A549 (cell line): ENCODE measurements at regions not wholly inside any gene's neighbourhood (a gene's known extent, or its start where the extent isn't known, plus 50 kb on each side); places are given as distances from the start of the nearest gene placed in this dataset.

Source experiments
- ATAC-seq, 2 experiments: fragments of 200-7000 bp in 1 of 2; fragments of >200 bp in 1 of 2; cut with Nextera tagmentation in 1 of 2; cut with Tn5 transposase in 1 of 2; 3 replicates each; pipeline versions ENCODE4 v1.8.0 to v1.9.1; 2018 to 2020; ENCODE audit warnings: mild to moderate bottlenecking in 1 of 2, moderate library complexity in 1 of 2
- CTCF ChIA-PET: fragments of 300-600 bp; sonication (Branson Sonifier 250); formaldehyde crosslinking; extraction: SDS; loops from one replicate; lab custom pipeline; 2021; ENCODE audit warnings: antibody characterized with exemption, inconsistent platforms; lab: Yijun Ruan, JAX
- POLR2A ChIA-PET: fragments of 350-600 bp; formaldehyde crosslinking; extraction: SDS; loops from one replicate; lab custom pipeline; 2021; ENCODE audit warnings: antibody characterized with exemption, inconsistent platforms; lab: Yijun Ruan, JAX
- DNase-seq, 2 experiments: peaks; one replicate each; pipeline versions ENCODE4 v3.0.0 to v3.0.0-alpha.2; 2011 to 2016; ENCODE audit warnings: low read depth in 1 of 2, low spot score in 1 of 2
- FAIRE-seq: peaks from 2 replicates; lab custom pipeline; 2011; peaks lifted over from hg19 to GRCh38; lab: Jason Lieb, UNC
- H3K27ac ChIP-seq, 2 experiments: fragments of >200 bp; sonication (Bioruptor Twin); formaldehyde crosslinking; 3 replicates each; pipeline ENCODE4 v1.5.1; 2016 to 2017
- H3K4me1 ChIP-seq: fragments of >200 bp; sonication (Bioruptor Twin); formaldehyde crosslinking; 3 replicates; pipeline ENCODE4 v1.6.1; 2016
- H3K4me2 ChIP-seq: fragments of >200 bp; sonication (Bioruptor Twin); formaldehyde crosslinking; 3 replicates; pipeline ENCODE4 v1.6.1; 2016
- H3K4me3 ChIP-seq: fragments of >200 bp; sonication (Bioruptor Twin); formaldehyde crosslinking; 3 replicates; pipeline ENCODE4 v1.5.1; 2016
- H3K9me3 ChIP-seq: fragments of >200 bp; sonication (Bioruptor Twin); formaldehyde crosslinking; 3 replicates; pipeline ENCODE4 v1.6.1; 2016
- HOXB5 ChIP-seq: fragments of 250-450 bp; sonication (Bioruptor Pico); IDR thresholded peaks from 2 replicates; pipeline ENCODE4 v1.5.0; 2020; ENCODE audit warnings: mild to moderate bottlenecking, moderate library complexity
- MAZ ChIP-seq: fragments of 150-350 bp; IDR thresholded peaks from 2 replicates; pipeline ENCODE4 v1.6.1; 2014; ENCODE audit warnings: antibody characterized with exemption, low read depth, low read length, borderline replicate concordance
- SMC3 ChIP-seq: fragments of >200 bp; sonication (Bioruptor Twin); formaldehyde crosslinking; IDR thresholded peaks from 3 replicates; pipeline ENCODE4 v1.6.1; 2018; ENCODE audit warnings: inconsistent platforms
- SREBF2 ChIP-seq: fragments of 450-650 bp; IDR thresholded peaks from 2 replicates; pipeline ENCODE4 v1.6.1; 2014; ENCODE audit warnings: mild to moderate bottlenecking, moderate library complexity
- TFCP2L1 ChIP-seq: fragments of 250-450 bp; sonication (Bioruptor Pico); IDR thresholded peaks from 2 replicates; pipeline ENCODE4 v1.5.0; 2021; ENCODE audit warnings: mild to moderate bottlenecking
- WGBS: methylation state at CpG from one replicate; pipeline ENCODE4 v1.1.6; 2017; ENCODE audit errors: missing lambda C conversion rate; 5-methylcytosine and 5-hydroxymethylcytosine counted together
- TF ChIP-seq, protein P1 (sequence below): fragments of 200-600 bp; sonication (generic); IDR thresholded peaks from 2 replicates; pipeline ENCODE4 v1.6.1; 2016; ENCODE audit warnings: antibody characterized with exemption, mild to moderate bottlenecking, moderate library complexity

- TF ChIP-seq, protein P1, sequence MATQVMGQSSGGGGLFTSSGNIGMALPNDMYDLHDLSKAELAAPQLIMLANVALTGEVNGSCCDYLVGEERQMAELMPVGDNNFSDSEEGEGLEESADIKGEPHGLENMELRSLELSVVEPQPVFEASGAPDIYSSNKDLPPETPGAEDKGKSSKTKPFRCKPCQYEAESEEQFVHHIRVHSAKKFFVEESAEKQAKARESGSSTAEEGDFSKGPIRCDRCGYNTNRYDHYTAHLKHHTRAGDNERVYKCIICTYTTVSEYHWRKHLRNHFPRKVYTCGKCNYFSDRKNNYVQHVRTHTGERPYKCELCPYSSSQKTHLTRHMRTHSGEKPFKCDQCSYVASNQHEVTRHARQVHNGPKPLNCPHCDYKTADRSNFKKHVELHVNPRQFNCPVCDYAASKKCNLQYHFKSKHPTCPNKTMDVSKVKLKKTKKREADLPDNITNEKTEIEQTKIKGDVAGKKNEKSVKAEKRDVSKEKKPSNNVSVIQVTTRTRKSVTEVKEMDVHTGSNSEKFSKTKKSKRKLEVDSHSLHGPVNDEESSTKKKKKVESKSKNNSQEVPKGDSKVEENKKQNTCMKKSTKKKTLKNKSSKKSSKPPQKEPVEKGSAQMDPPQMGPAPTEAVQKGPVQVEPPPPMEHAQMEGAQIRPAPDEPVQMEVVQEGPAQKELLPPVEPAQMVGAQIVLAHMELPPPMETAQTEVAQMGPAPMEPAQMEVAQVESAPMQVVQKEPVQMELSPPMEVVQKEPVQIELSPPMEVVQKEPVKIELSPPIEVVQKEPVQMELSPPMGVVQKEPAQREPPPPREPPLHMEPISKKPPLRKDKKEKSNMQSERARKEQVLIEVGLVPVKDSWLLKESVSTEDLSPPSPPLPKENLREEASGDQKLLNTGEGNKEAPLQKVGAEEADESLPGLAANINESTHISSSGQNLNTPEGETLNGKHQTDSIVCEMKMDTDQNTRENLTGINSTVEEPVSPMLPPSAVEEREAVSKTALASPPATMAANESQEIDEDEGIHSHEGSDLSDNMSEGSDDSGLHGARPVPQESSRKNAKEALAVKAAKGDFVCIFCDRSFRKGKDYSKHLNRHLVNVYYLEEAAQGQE, result no peak
- TF ChIP-seq, all 56 proteins: peak for 0
These were observed 398.0 kb downstream of the ENC1 start (continued) for GRCh38 chr5:74242516-74242915.

- FAIRE-seq, result no peak
- H3K4me2 ChIP-seq, result no peak overlapping the region; the same call in 2 of the 3 replicates
- no peak for TF ChIP-seq SMC3
- TF ChIP-seq SREBF2, result no peak
These were observed 398.8 kb downstream of the ENC1 start for GRCh38 chr5:74241751-74242140.

DNA sequence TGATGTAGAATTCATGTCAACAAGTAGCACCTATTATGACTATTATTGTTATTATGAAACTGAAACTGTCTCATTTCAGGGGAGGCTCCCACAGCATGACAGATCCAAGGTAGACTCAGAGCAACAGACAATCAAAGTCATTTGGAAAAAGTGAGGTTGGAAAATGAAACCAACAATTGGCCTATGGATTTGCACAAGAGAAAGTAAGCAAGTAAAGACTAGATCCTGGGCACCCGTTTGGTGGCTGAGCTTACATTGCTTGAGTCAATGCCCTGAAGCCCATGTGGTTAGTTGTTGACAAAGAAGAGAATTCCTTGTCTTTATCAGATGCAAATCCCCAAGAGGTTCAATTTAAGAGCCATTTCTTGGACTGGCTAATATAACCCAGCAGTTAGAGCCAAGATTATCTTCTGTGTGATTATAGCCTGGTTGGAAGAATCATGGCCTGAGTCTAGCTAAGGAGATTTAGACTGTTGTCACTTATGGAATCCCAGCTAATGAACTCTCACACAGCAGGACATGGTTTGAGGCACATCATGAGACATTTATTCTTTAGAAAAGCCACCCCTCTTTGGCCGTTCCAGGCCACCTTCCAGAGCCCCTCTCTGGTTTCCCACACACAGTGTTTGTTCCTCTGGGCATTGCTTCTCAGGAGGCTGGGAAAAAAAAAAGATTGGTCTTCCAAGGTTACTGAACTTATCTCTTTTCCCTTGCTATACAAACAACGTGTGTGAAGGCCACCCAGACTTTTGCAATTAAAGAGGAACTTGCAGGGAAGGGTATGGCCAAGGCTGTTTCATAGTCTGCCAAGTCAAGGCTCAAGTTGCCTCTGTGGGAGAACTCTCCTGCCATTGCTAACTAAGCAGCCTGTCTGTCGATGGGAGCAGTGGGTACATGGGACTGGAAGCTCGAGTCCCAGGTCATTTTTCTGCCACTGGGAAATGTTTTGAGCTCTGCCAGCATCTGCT, 399.5 kb downstream of the ENC1 start:
- Histone ChIP-seq H3K9me3 (no peaks in the 10 kb centered on the region), H3K27ac (no peak overlapping the region), H3K4me1 (0 out of 3 replicates have a peak, but pooled peaks cover 3% of the 10 kb centered on the region), H3K4me3 (no peak overlapping the region), H3K4me2 (no peak overlapping the region; the same call in 2 of the 3 replicates)
- FAIRE-seq (no peak), ATAC-seq (no peak), DNase-seq (no peak)
- ChIA-PET POLR2A (no interaction called here), CTCF (interaction anchor here (0.5 kb wide), 1 partner anchor 20 kb away, joined by 3 read pairs; no protein-coding TSS in a partner anchor)
- TF ChIP-seq TFCP2L1 (CRISPR knock-in tag), result no peak
- no peak for TF ChIP-seq MAZ
- 29% methylated on average over 5 of the region's 5 CpGs for WGBS

More at GRCh38 chr5:74241751-74242140, 398.8 kb downstream of the ENC1 start:
- Histone ChIP-seq H3K9me3 (no peaks in the 10 kb centered on the region), H3K4me1 (0 out of 3 replicates have a peak, but pooled peaks cover 3% of the 10 kb centered on the region), H3K27ac (no peak overlapping the region), H3K4me3 (no peak overlapping the region)
- ChIA-PET CTCF (interaction anchor here (0.5 kb wide), 1 partner anchor 20 kb away, joined by 3 read pairs; no protein-coding TSS in a partner anchor), POLR2A (no interaction called here)
- DNase-seq (no peak), ATAC-seq (no peak)
- WGBS, result 47% methylated on average over 2 of the region's 2 CpGs

- DNase-seq (no peak), FAIRE-seq (no peak), ATAC-seq (no peak)
- Histone ChIP-seq H3K9me3 (no peaks in the 10 kb centered on the region), H3K27ac (no peak overlapping the region), H3K4me1 (0 out of 3 replicates have a peak, but pooled peaks cover 3% of the 10 kb centered on the region), H3K4me3 (no peak overlapping the region), H3K4me2 (no peak overlapping the region)
- ChIA-PET CTCF (interaction anchor here (1.0 kb wide), 1 partner anchor 15 kb away, joined by 3 read pairs; no protein-coding TSS in a partner anchor), POLR2A (no interaction called here)
- WGBS, result 82% methylated on average over 2 of the region's 2 CpGs
- TF ChIP-seq TFCP2L1 (CRISPR knock-in tag) (no peak), HOXB5 (CRISPR knock-in tag) (no peak)
These were observed 401.3 kb downstream of the ENC1 start for GRCh38 chr5:74239261-74239660.

DNA sequence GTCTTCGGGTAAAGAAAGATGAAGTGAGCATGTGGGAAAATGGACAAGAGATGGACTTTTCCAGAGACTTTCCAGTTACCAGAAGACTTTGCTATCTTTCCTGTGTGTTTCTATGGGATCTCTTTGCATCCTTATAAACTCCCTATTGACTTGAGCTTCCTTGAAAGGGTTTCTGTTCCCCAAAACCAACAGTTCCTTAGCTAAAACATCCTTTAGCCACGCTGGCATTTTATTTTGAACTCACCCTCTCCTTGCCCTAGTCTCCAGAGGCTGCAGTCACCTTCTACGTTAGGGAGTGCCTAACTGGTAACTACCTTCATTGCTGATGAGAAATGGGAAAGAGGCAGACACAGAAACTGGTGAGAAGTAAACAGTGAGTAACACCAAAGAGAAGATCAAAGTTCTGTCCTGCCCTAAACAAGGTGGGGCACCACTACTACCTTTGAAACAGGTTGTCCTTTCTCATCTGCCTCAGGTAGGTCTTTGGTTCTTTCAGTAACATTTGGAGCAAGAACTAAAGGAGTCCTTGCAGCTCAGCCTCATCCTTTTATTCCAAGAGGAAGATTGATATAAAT, 402.9 kb downstream of the ENC1 start:
- no peak for TF ChIP-seq MAZ
- no peak for FAIRE-seq
- no peak overlapping the region for H3K27ac ChIP-seq
- no peak for ATAC-seq
- POLR2A ChIA-PET, result no interaction called here
- WGBS, result 29% methylated on average over 3 of the region's 3 CpGs
- peaks cover 13% of the 10 kb centered on the region; the same call in 1 of the 3 replicates for H3K4me1 ChIP-seq
- no peak overlapping the region for H3K4me2 ChIP-seq
- H3K9me3 ChIP-seq, result no peaks in the 10 kb centered on the region
- H3K4me3 ChIP-seq, result no peak overlapping the region
- CTCF ChIA-PET, result interaction anchor here (0.9 to 1.9 kb wide), 2 partner anchors 14 to 291 kb away, joined by 3 to 4 read pairs; no protein-coding TSS in a partner anchor
- no peak for DNase-seq
